Keratinocyte (primary cell): ENCODE measurements at regions not wholly inside any gene's neighbourhood (a gene's known extent, or its start where the extent isn't known, plus 50 kb on each side); places are given as distances from the start of the nearest gene placed in this dataset.

Experiments
- DNase-seq: peaks from one replicate; pipeline ENCODE4 v3.0.0-alpha.2; 2011; ENCODE audit warnings: low read depth, missing footprints, low spot score
- FAIRE-seq: peaks from 2 replicates; lab custom pipeline; 2011; peaks lifted over from hg19 to GRCh38; lab: Jason Lieb, UNC
- H2AFZ ChIP-seq: 2 replicates; pipeline ENCODE4 v1.6.0; 2012; ENCODE audit warnings: low read length, control low read depth, inconsistent platforms; ENCODE audit not compliant: control insufficient read depth
- H3K27ac ChIP-seq: 2 replicates; pipeline ENCODE4 v1.5.1; 2011; ENCODE audit warnings: low read length; ENCODE audit not compliant: control insufficient read depth, insufficient read depth
- H3K27me3 ChIP-seq: 3 replicates; pipeline ENCODE4 v1.6.0; 2011; ENCODE audit warnings: low read length; ENCODE audit not compliant: control insufficient read depth, insufficient read depth; ENCODE audit errors: extremely low read depth
- H3K36me3 ChIP-seq, 2 experiments: 2 replicates in 1 of 2; 3 replicates in 1 of 2; pipeline ENCODE4 v1.5.1; 2011; ENCODE audit warnings: low read length in 2 of 2, mild to moderate bottlenecking in 1 of 2; ENCODE audit not compliant: control insufficient read depth in 2 of 2, insufficient read depth in 2 of 2; ENCODE audit errors: extremely low read depth in 1 of 2
- H3K4me1 ChIP-seq: 3 replicates; pipeline ENCODE4 v1.5.1; 2011; ENCODE audit warnings: low read length; ENCODE audit not compliant: control insufficient read depth, insufficient read depth; ENCODE audit errors: extremely low read depth
- H3K4me2 ChIP-seq: 3 replicates; pipeline ENCODE4 v1.6.0; 2011; ENCODE audit warnings: low read depth, low read length; ENCODE audit not compliant: control insufficient read depth, insufficient read depth; ENCODE audit errors: extremely low read depth
- H3K4me3 ChIP-seq, 3 experiments: fragments of 200-600 bp in 1 of 3; sonication (generic) in 1 of 3; 2 replicates in 2 of 3; 3 replicates in 1 of 3; pipeline ENCODE4 v1.5.1; 2011 to 2016; ENCODE audit warnings: low read length in 3 of 3, mild to moderate bottlenecking in 3 of 3, control low read depth in 2 of 3, inconsistent platforms in 1 of 3, low read depth in 1 of 3, mixed read lengths in 1 of 3, mixed run types in 1 of 3, moderate library complexity in 1 of 3; ENCODE audit not compliant: control insufficient read depth in 2 of 3, insufficient read depth in 2 of 3; ENCODE audit errors: extremely low read depth in 1 of 3
- H3K79me2 ChIP-seq: 2 replicates; pipeline ENCODE4 v1.6.0; 2012; ENCODE audit warnings: low read length; ENCODE audit not compliant: control insufficient read depth, insufficient read depth
- H3K9ac ChIP-seq: 3 replicates; pipeline ENCODE4 v1.6.0; 2011; ENCODE audit warnings: low read length; ENCODE audit not compliant: control insufficient read depth, insufficient read depth; ENCODE audit errors: extremely low read depth
- H3K9me1 ChIP-seq: 3 replicates; pipeline ENCODE4 v1.6.0; 2011; ENCODE audit warnings: low read length; ENCODE audit not compliant: control insufficient read depth, insufficient read depth; ENCODE audit errors: extremely low read depth
- H3K9me3 ChIP-seq: 2 replicates; pipeline ENCODE4 v1.5.1; 2012; ENCODE audit warnings: low read depth, low read length; ENCODE audit not compliant: control insufficient read depth
- H4K20me1 ChIP-seq: 3 replicates; pipeline ENCODE4 v1.6.0; 2011; ENCODE audit warnings: low read length; ENCODE audit not compliant: control insufficient read depth, insufficient read depth; ENCODE audit errors: extremely low read depth
- CTCF ChIP-seq, 3 experiments: IDR thresholded peaks in 1 of 3; conservative IDR thresholded peaks in 1 of 3; optimal IDR thresholded peaks in 1 of 3; 2 replicates in 2 of 3; 3 replicates in 1 of 3; pipeline versions ENCODE3 to v1.5.1; 2011; ENCODE audit warnings: low read length in 3 of 3, mild to moderate bottlenecking in 3 of 3, moderate library complexity in 2 of 3, control low read depth in 1 of 3, inconsistent platforms in 1 of 3; ENCODE audit not compliant: insufficient read depth in 2 of 3; ENCODE audit errors: extremely low read depth in 1 of 3
- EZH2 ChIP-seq: IDR thresholded peaks from one replicate; pipeline ENCODE4 v1.6.1; 2012; ENCODE audit warnings: inconsistent platforms, mild to moderate bottlenecking, low read length, moderate library complexity
- dilution Hi-C: fragments of 300-500 bp; cut with MboI; formaldehyde crosslinking; loops from one replicate; pipeline ENCODE4 v1.7.0; 2020; ENCODE audit warnings: low sequenced_read_pairs; ENCODE audit not compliant: extremely low pct_ligation_motif_present

DNA sequence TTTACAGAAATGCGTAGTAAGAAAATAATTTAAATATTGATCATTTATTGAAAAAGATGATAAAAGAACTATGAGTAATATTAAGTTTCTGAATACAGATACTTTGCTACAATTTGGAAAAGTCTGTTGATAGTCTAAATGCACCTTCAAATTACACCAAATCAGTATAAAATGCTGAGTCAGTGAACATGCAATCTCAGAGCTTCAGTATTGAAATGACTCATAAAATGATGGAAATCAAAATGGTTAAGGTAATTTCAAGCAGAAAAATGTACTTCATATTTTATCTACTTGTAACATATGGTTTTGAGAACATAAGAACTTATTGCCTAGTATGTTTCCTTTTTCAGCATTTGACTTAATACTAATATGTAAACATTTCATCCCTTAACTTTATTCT, 448.2 kb downstream of the PCDH10 start:
- Histone ChIP-seq H3K4me1 (no peaks in the 10 kb centered on the region), H3K4me2 (no peak overlapping the region), H3K27ac (no peak overlapping the region), H3K9ac (no peak overlapping the region), H3K9me3 (no peaks in the 10 kb centered on the region), H3K27me3 (no peaks in the 10 kb centered on the region), H3K4me3 (no peak overlapping the region), H3K9me1 (no peaks in the 10 kb centered on the region), H4K20me1 (no peaks in the 10 kb centered on the region), H3K79me2 (no peaks in the 10 kb centered on the region), H3K36me3 (no peaks in the 10 kb centered on the region), H2AFZ (no peak overlapping the region)
- TF ChIP-seq CTCF (optimal IDR thresholded peaks at IDR 0.05 in 1 of 3, IDR thresholded peaks at IDR 0.05 in 1 of 3, conservative IDR thresholded peaks at IDR 0.05 in 1 of 3; ENCODE audit: extremely low read depth in 1 of 3, insufficient read depth in 2 of 3, low read length in 3 of 3) (no peak), EZH2 (no peak)
- DNase-seq (no peak), FAIRE-seq (no peak)
- dilution Hi-C loops, result no loop called here

DNA sequence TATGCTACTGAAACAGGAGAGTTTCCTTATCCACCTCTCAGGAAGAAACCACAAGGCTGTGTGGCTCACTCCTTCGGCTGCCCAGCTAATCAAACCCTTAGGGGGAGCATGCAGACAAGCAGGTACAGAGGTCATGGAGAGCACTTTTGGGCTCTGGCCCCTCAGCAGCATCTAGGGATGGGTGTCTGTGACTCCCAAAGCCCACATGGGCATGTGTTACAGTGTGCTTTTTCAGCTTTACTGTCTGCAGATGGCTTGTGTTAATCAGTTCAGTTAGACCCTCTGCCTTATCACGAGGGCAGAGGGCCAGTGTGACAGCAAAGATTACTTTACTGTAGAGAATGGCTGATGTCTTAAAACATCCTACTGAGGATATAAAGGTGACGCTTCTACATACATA, 447.4 kb downstream of the PCDH10 start:
- Histone ChIP-seq H3K27me3 (no peaks in the 10 kb centered on the region), H3K9me1 (no peaks in the 10 kb centered on the region), H2AFZ (no peak overlapping the region), H4K20me1 (no peaks in the 10 kb centered on the region), H3K4me1 (no peaks in the 10 kb centered on the region), H3K9ac (no peak overlapping the region), H3K4me2 (no peak overlapping the region), H3K79me2 (no peaks in the 10 kb centered on the region), H3K4me3 (no peak overlapping the region), H3K27ac (no peak overlapping the region), H3K9me3 (no peaks in the 10 kb centered on the region), H3K36me3 (no peaks in the 10 kb centered on the region)
- TF ChIP-seq EZH2 (no peak), CTCF (optimal IDR thresholded peaks at IDR 0.05 in 1 of 3, IDR thresholded peaks at IDR 0.05 in 1 of 3, conservative IDR thresholded peaks at IDR 0.05 in 1 of 3; ENCODE audit: extremely low read depth in 1 of 3, insufficient read depth in 2 of 3, low read length in 3 of 3) (no peak)
- FAIRE-seq (no peak), DNase-seq (no peak)
- dilution Hi-C loops, result no loop called here
